H1 (cell line): ENCODE measurements at regions not wholly inside any gene's neighbourhood (a gene's known extent, or its start where the extent isn't known, plus 50 kb on each side); places are given as distances from the start of the nearest gene placed in this dataset.

Experiments used
- CTCF ChIA-PET: fragments of 300-600 bp; sonication (Branson Sonifier 250); formaldehyde crosslinking; loops from one replicate; lab custom pipeline; 2021; ENCODE audit not compliant: partially characterized antibody; lab: Charles Lee
- POLR2A ChIA-PET: fragments of 300-600 bp; sonication (Branson Sonifier 250); formaldehyde crosslinking; loops from one replicate; lab custom pipeline; 2021; ENCODE audit warnings: inconsistent platforms; ENCODE audit not compliant: partially characterized antibody; lab: Charles Lee
- DNase-seq, 2 experiments: peaks; one replicate each; pipeline versions ENCODE4 v3.0.0 to v3.0.0-alpha.2; 2010 to 2022; ENCODE audit warnings: low spot score in 2 of 2, low read depth in 1 of 2, mixed read lengths in 1 of 2
- FAIRE-seq: peaks from 2 replicates; lab custom pipeline; 2011; peaks lifted over from hg19 to GRCh38; lab: Jason Lieb, UNC
- H2AFZ ChIP-seq: 2 replicates; pipeline ENCODE4 v1.8.1; 2012; ENCODE audit warnings: low read length, inconsistent platforms
- H2AK5ac ChIP-seq: 2 replicates; pipeline ENCODE4 v1.6.1; 2013; ENCODE audit warnings: low read depth, low read length
- H2BK120ac ChIP-seq: replicated peaks from 2 replicates; pipeline ENCODE3; 2013; ENCODE audit warnings: low read depth, low read length, inconsistent platforms
- H2BK12ac ChIP-seq: 2 replicates; pipeline ENCODE4 v1.6.1; 2013; ENCODE audit warnings: low read depth, low read length
- H2BK15ac ChIP-seq: 2 replicates; pipeline ENCODE4 v1.6.1; 2013; ENCODE audit warnings: low read length
- H2BK20ac ChIP-seq: 2 replicates; pipeline ENCODE4 v1.6.1; 2013; ENCODE audit warnings: low read length
- H2BK5ac ChIP-seq: 2 replicates; pipeline ENCODE4 v1.6.1; 2013; ENCODE audit warnings: low read depth, low read length
- H3K14ac ChIP-seq: 2 replicates; pipeline ENCODE4 v1.6.1; 2013; ENCODE audit warnings: inconsistent platforms; ENCODE audit not compliant: insufficient read length
- H3K18ac ChIP-seq: 2 replicates; pipeline ENCODE4 v1.6.1; 2013; ENCODE audit warnings: low read length; ENCODE audit errors: extremely low read depth
- H3K23ac ChIP-seq: 2 replicates; pipeline ENCODE4 v1.6.1; 2013; ENCODE audit warnings: inconsistent platforms; ENCODE audit not compliant: insufficient read length
- H3K23me2 ChIP-seq: 2 replicates; pipeline ENCODE4 v1.6.1; 2013; ENCODE audit warnings: low read depth, low read length
- H3K27ac ChIP-seq: 2 replicates; pipeline ENCODE4 v1.6.1; 2011; ENCODE audit warnings: low read depth, low read length, inconsistent platforms
- H3K27me3 ChIP-seq, 4 experiments: replicated peaks in 1 of 4; 1 replicate in 1 of 4; 2 replicates in 3 of 4; pipeline versions ENCODE4 v1.6.1 to v1.8.1; 2011 to 2013; ENCODE audit warnings: low read length in 3 of 4, mild to moderate bottlenecking in 3 of 4, inconsistent platforms in 2 of 4, mixed read lengths in 2 of 4, moderate library complexity in 1 of 4; ENCODE audit not compliant: control insufficient read depth in 3 of 4, insufficient read depth in 3 of 4; ENCODE audit errors: extremely low read depth in 1 of 4
- H3K36me3 ChIP-seq, 4 experiments: 2 replicates each; pipeline versions ENCODE4 v1.6.1 to v1.8.1; 2011 to 2013; ENCODE audit warnings: mild to moderate bottlenecking in 4 of 4, low read length in 3 of 4, moderate library complexity in 2 of 4, control low read depth in 1 of 4, inconsistent platforms in 1 of 4; ENCODE audit not compliant: insufficient read depth in 4 of 4, control insufficient read depth in 2 of 4
- H3K4ac ChIP-seq: replicated peaks from 2 replicates; pipeline ENCODE3; 2013; ENCODE audit warnings: low read length, low read depth, mixed read lengths, inconsistent platforms; ENCODE audit not compliant: insufficient read length
- H3K4me1 ChIP-seq, 4 experiments: replicated peaks in 1 of 4; 1 replicate in 1 of 4; 2 replicates in 3 of 4; pipeline versions ENCODE4 v1.6.1 to v1.8.1; 2011 to 2013; ENCODE audit warnings: low read length in 3 of 4, inconsistent platforms in 2 of 4, mixed read lengths in 1 of 4; ENCODE audit not compliant: insufficient read depth in 4 of 4, control insufficient read depth in 3 of 4
- H3K4me2 ChIP-seq, 2 experiments: 2 replicates each; pipeline versions ENCODE4 v1.6.1 to v1.8.1; 2011 to 2013; ENCODE audit warnings: low read depth in 2 of 2, low read length in 2 of 2, control low read depth in 1 of 2, inconsistent platforms in 1 of 2, mild to moderate bottlenecking in 1 of 2; ENCODE audit not compliant: insufficient read depth in 1 of 2
- H3K4me3 ChIP-seq, 4 experiments: fragments of 200-600, 300-600 bp in 1 of 4; sonication (generic), shearing (Covaris generic), sonication (Bioruptor Twin) in 1 of 4; 2 replicates each; pipeline versions ENCODE4 v1.5.1 to v1.8.1; 2011 to 2016; ENCODE audit warnings: low read length in 4 of 4, low read depth in 3 of 4, control low read depth in 2 of 4, inconsistent platforms in 2 of 4, mild to moderate bottlenecking in 2 of 4, mixed read lengths in 1 of 4, moderate library complexity in 1 of 4; ENCODE audit not compliant: insufficient read depth in 2 of 4; ENCODE audit errors: extremely low read depth in 1 of 4
- H3K56ac ChIP-seq: replicated peaks from 2 replicates; pipeline ENCODE3; 2013; ENCODE audit warnings: low read depth, mild to moderate bottlenecking, mixed read lengths, low read length, inconsistent platforms; ENCODE audit not compliant: insufficient read length
- H3K79me1 ChIP-seq: 2 replicates; pipeline ENCODE4 v1.6.1; 2013; ENCODE audit warnings: low read depth, low read length, control low read depth
- H3K79me2 ChIP-seq, 2 experiments: 2 replicates each; pipeline versions ENCODE4 v1.6.1 to v1.8.1; 2012 to 2013; ENCODE audit warnings: low read length in 2 of 2, mild to moderate bottlenecking in 2 of 2, inconsistent platforms in 1 of 2; ENCODE audit not compliant: insufficient read depth in 2 of 2, control insufficient read depth in 1 of 2
- H3K9ac ChIP-seq, 4 experiments: replicated peaks in 1 of 4; 1 replicate in 1 of 4; 2 replicates in 3 of 4; pipeline versions ENCODE4 v1.6.1 to v1.8.1; 2011 to 2013; ENCODE audit warnings: low read depth in 3 of 4, low read length in 3 of 4, control low read depth in 2 of 4, mild to moderate bottlenecking in 2 of 4, moderate library complexity in 2 of 4, inconsistent platforms in 1 of 4; ENCODE audit errors: extremely low read depth in 1 of 4
- H3K9me3 ChIP-seq, 2 experiments: 2 replicates each; pipeline versions ENCODE4 v1.6.1 to v1.8.1; 2012 to 2013; ENCODE audit warnings: mild to moderate bottlenecking in 2 of 2, moderate library complexity in 2 of 2, control low read depth in 1 of 2, inconsistent platforms in 1 of 2, low read depth in 1 of 2, low read length in 1 of 2, mixed read lengths in 1 of 2; ENCODE audit not compliant: insufficient read depth in 2 of 2
- H4K20me1 ChIP-seq, 2 experiments: replicated peaks in 1 of 2; 2 replicates each; pipeline versions ENCODE3 to v1.8.1; 2011 to 2013; ENCODE audit warnings: inconsistent platforms in 2 of 2, low read length in 2 of 2, mild to moderate bottlenecking in 1 of 2; ENCODE audit not compliant: insufficient read depth in 2 of 2, control insufficient read depth in 1 of 2
- H4K5ac ChIP-seq: 2 replicates; pipeline ENCODE4 v1.6.1; 2013; ENCODE audit warnings: low read length, low read depth, mixed read lengths, inconsistent platforms; ENCODE audit not compliant: insufficient read length
- H4K8ac ChIP-seq: 2 replicates; pipeline ENCODE4 v1.8.0; 2013; ENCODE audit warnings: mild to moderate bottlenecking, moderate library complexity, low read length, inconsistent platforms; ENCODE audit not compliant: insufficient read depth; ENCODE audit errors: extremely low read depth
- H4K91ac ChIP-seq: replicated peaks from 2 replicates; pipeline ENCODE3; 2013; ENCODE audit warnings: low read length, mixed read lengths, inconsistent platforms; ENCODE audit not compliant: insufficient read length
- CHD2 ChIP-seq: IDR thresholded peaks from 2 replicates; pipeline ENCODE4 v1.6.1; 2012; ENCODE audit warnings: low read length, improper control_type of control experiment
- SIN3A ChIP-seq, 2 experiments: IDR thresholded peaks in 1 of 2; conservative IDR thresholded peaks in 1 of 2; 2 replicates each; pipeline ENCODE4 v1.6.1; 2011 to 2012; ENCODE audit warnings: low read length in 2 of 2, improper control_type of control experiment in 1 of 2, low read depth in 1 of 2, mild to moderate bottlenecking in 1 of 2
- SRF ChIP-seq: IDR thresholded peaks from 2 replicates; pipeline ENCODE4 v1.6.1; 2011; ENCODE audit warnings: mild to moderate bottlenecking, low read depth, low read length, moderate library complexity
- SUZ12 ChIP-seq: fragments of 200-600 bp; sonication (generic); IDR thresholded peaks from 2 replicates; pipeline ENCODE4 v1.6.1; 2012; ENCODE audit warnings: mild to moderate bottlenecking, inconsistent platforms, low read length, moderate library complexity, mixed read lengths
- WGBS, 2 experiments: shearing (Covaris generic) in 1 of 2; methylation state at CpG; one replicate each; pipeline versions ENCODE4 v1.1.6 to v1.1.7; 2013 to 2015; ENCODE audit warnings: low lambda C conversion rate in 2 of 2, mixed read lengths in 2 of 2, inconsistent platforms in 1 of 2, low coverage in 1 of 2, missing lambda C conversion rate in 1 of 2; ENCODE audit not compliant: insufficient replicate concordance in 2 of 2, insufficient coverage in 1 of 2, insufficient read length in 1 of 2; ENCODE audit errors: extremely low coverage in 1 of 2, missing lambda C conversion rate in 1 of 2; 5-methylcytosine and 5-hydroxymethylcytosine counted together

GRCh38 chr2:184541591-184541990 lies 56.7 kb upstream of the ZNF804A start:
- H3K36me3 ChIP-seq: no peaks in the 10 kb centered on the region
- TF ChIP-seq CHD2 (no peak), SRF (no peak), SIN3A (conservative IDR thresholded peaks at IDR 0.05 in 1 of 2, IDR thresholded peaks at IDR 0.05 in 1 of 2; ENCODE audit: low read depth in 1 of 2, low read length in 2 of 2) (no peak), SUZ12 (no peak)

More at GRCh38 chr2:184541591-184541990, 56.7 kb upstream of the ZNF804A start:
- Histone ChIP-seq H3K79me2 (no peaks in the 10 kb centered on the region), H2BK20ac (no peak overlapping the region), H2BK12ac (no peak overlapping the region), H3K23me2 (no peaks in the 10 kb centered on the region; the same call in 1 of the 2 replicates), H3K9ac (no peak overlapping the region), H2AFZ (no peak overlapping the region), H3K18ac (no peak overlapping the region), H4K5ac (no peak overlapping the region), H2BK15ac (no peak overlapping the region), H3K23ac (no peak overlapping the region), H3K9me3 (no peaks in the 10 kb centered on the region), H3K56ac (no peak overlapping the region), H3K79me1 (no peaks in the 10 kb centered on the region), H3K27ac (no peak overlapping the region), H3K4ac (no peak overlapping the region), H2BK120ac (no peak overlapping the region), H3K4me3 (no peak overlapping the region), H3K4me1 (no peaks in the 10 kb centered on the region), H3K14ac (no peak overlapping the region), H4K20me1 (no peaks in the 10 kb centered on the region), H4K8ac (no peak overlapping the region), H2AK5ac (no peak overlapping the region), H2BK5ac (no peak overlapping the region), H3K27me3 (no peaks in the 10 kb centered on the region), H3K4me2 (no peak overlapping the region), H4K91ac (no peak overlapping the region)
- ChIA-PET CTCF (interaction anchor here (1.6 kb wide), 1 partner anchor 16 kb away, joined by 4 read pairs; no protein-coding TSS in a partner anchor), POLR2A (no interaction called here)
- FAIRE-seq (no peak), DNase-seq (no peak)
- 91% methylated on average over 2 of the region's 2 CpGs; no CpG with 5 or more reads in 1 of the 2 experiments for WGBS, 2 experiments
